Embryonic facial prominence (tissue), 1 donor: ENCODE measurements at regions not wholly inside any gene's neighbourhood (a gene's known extent, or its start where the extent isn't known, plus 50 kb on each side); places are given as distances from the start of the nearest gene placed in this dataset.

Source experiments
- DNase-seq: peaks from one replicate; pipeline ENCODE4 v3.0.0-alpha.2; 2016; ENCODE audit errors: extremely low spot score

DNA sequence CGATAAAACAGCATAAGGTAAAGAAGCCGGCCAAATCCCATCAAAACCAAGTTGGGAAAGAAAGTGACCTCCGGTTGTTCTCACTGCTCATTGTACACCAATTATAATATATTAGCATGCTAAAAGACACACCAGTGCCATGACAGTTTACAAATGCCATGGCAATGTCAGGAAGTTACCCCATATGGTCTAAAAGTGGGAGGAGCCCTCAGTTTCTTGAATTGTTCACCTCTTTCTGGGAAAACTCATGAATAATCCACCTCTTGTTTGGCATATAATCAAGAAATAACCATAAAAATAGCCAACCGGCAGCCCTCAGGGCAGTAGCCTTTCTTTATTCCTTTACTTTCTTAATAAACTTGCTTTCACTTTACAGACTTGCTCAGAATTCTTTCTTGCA lies 544.9 kb upstream of the SETBP1 start:
- no peak for DNase-seq

GRCh38 chr18:44136326-44136725 lies 544.4 kb upstream of the SETBP1 start:
- no peak for DNase-seq

GRCh38 chr18:44143072-44143471 lies 537.6 kb upstream of the SETBP1 start:
- DNase-seq = no peak

GRCh38 chr18:44149706-44150105 lies 531.0 kb upstream of the SETBP1 start:
- no peak for DNase-seq

GRCh38 chr18:44153981-44154380 lies 526.7 kb upstream of the SETBP1 start:
- no peak for DNase-seq

- peak; percentile 24 for DNase-seq
These were observed 524.6 kb upstream of the SETBP1 start for GRCh38 chr18:44156126-44156525.

DNA sequence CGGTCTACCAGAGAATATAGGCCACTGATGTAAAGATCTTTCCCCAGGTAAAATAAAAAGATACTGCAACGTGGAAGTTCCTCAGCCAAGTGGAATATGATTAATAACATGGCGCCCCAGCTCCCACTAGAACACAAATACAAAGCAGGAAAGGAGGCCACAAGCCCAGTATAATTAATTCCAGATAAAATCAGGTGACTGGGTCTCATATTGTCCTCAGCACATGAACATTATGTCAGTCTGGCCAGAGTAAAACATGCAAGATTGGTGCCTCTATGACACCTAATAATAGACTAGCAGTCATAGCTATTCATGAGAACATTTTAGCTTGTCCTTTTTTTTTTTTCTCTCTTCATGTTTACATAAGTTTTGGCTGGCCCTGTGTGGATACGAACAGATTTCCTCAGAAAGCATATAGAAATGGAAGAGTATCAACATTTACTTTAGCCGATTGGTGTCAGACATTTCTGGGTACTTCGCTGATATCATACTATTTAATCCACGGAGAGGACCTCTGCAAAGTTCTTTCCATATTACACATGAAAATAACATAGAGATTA lies 523.8 kb upstream of the SETBP1 start:
- no peak for DNase-seq

DNA sequence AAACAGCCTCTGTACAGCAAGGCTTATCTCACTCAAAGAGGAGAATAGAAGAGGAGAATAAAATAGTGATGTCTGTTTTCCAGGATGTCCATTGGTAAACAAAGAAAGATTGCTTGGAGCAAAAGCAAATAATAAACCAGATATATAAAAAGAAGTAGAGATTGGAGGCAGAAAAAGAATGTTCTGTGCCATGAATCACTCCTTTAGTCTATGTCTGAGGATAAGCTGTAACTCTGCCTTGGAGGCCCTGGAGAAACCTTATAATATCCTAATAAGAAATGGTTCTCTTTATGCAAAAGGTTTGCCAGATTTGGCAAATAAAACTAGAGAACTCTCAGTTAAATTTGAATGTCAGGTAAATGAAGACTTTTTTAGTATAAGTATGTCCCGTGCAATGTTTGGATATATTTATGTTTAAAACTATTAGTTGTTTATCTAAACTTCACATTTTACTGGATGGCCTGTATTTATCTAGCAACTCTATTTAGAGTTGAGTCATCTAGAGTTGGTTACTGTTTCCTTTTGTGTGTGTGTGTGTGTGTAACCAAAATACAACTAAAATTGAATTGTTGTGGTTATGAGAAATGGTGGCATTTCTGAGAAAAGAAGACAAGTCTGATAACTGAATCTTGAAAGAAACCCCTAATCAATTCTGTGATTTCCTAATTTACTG lies 510.3 kb upstream of the SETBP1 start:
- no peak for DNase-seq

DNA sequence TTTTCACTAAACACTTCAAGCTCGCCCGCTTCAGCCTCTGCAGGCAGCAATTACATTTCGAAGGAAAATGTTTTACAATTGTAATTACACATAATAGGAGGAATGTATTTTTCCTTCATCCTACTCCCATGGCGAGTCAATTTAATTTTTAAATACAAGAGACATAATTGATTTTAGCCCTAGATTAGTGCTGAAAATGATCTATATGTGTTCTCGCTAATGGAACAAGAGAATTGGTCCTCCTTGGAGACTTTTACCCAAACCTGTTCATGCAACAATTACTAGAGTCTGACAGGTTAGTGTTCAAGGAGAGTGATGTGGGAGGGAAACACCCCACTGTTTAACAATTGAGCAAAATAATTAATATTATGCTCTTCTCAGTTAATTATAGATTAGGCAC lies 509.4 kb upstream of the SETBP1 start:
- no peak for DNase-seq

- DNase-seq = no peak
These were observed 504.8 kb upstream of the SETBP1 start for GRCh38 chr18:44175891-44176290.

DNA sequence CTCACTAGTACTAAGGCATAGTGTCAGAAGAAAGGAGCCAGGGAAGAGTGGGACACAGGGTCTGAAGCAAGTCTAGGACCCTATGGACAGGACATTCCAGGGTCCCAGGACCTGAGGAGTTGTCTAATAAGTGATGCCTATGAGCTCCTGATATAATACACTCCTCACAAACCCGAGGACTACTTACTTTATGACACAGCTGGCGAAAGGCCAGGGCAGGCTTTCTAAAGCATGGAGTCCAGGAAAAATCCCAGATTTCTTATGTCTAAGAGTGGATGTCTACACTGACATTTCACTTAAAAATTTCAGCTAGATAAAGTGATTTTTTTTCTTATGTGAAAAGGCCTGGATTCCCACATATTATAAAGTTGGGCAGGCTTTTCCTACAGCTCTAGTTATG lies 502.2 kb upstream of the SETBP1 start:
- DNase-seq = no peak

DNA sequence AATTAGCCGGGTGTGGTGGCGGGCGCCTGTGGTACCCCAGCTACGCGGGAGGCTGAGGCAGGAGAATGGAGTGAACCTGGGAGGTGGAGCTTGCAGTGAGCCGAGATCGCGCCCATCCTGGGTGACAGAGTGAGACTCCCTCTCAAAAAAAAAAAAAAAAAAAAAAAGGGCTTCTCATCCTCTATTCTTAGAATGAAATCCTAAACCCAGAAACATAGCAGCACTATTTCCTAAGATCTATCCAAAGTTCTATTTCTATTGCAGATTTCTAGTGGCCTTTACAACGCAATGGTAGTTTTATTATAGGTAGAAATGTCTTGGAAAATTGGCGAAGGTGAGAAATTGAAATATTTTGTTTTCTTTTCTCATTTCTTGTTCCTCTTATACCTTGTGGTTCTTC lies 501.0 kb upstream of the SETBP1 start:
- no peak for DNase-seq

- DNase-seq = no peak
These were observed 500.0 kb upstream of the SETBP1 start for GRCh38 chr18:44180683-44181082.

DNA sequence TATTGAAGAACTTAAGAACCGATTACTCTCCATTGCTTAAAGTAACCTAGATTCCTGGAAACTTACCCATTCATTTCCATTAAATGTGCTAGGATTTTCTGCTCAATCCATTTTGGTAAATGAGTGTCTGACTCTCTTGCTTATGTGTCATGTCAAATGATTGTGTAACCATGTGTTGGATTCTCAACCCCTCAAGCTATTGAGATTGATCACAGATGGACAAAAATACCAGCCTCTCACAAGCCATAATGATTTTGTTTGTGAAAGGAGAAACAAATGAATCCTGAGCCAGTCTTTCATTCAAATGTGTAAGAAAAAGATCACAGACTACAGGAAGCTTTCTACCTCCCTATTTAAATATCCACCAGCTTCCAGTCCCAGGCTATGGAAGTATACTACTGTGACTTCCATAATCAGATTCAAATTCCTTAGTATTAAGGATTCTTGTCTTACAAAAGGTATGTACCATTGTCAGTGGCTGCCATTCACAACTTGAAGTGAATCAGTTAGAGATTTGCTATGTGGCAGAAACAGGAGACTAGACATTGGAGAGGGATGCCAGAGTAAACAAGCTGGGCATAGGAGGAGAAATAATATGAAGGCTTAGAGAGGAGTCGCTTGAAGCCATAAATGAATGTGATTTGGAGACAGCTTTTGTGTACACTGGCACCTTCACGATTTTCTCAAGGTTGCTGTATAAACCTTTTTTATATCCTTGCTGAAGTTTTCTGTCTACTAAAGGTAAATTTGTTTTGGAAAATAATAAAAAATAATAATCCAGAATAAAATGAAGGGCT lies 498.5 kb upstream of the SETBP1 start:
- no peak for DNase-seq

GRCh38 chr18:44186001-44186400 lies 494.7 kb upstream of the SETBP1 start:
- no peak for DNase-seq

DNA sequence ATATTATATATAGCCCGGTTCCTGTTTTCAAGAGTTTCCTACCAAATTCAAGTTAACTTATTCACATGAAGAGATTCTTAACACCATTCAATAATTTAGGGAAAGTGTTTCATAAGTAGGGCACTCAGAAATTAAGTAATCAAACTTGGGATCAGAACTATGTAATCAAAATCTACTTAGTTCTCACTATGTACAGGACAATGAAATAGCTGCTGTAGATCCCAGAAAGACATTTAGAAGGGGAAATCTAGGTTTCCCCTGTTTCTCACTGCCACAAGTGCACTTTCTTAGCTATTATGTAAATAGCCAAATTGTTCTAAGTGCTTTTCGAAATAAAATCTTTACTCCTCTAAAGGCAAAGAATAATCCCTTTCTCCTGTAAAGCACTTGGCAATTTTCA lies 493.6 kb upstream of the SETBP1 start:
- DNase-seq = no peak

GRCh38 chr18:44195394-44196140 lies 485.1 kb upstream of the SETBP1 start:
- DNase-seq = no peak

GRCh38 chr18:44197832-44198611 lies 482.7 kb upstream of the SETBP1 start:
- no peak for DNase-seq

DNA sequence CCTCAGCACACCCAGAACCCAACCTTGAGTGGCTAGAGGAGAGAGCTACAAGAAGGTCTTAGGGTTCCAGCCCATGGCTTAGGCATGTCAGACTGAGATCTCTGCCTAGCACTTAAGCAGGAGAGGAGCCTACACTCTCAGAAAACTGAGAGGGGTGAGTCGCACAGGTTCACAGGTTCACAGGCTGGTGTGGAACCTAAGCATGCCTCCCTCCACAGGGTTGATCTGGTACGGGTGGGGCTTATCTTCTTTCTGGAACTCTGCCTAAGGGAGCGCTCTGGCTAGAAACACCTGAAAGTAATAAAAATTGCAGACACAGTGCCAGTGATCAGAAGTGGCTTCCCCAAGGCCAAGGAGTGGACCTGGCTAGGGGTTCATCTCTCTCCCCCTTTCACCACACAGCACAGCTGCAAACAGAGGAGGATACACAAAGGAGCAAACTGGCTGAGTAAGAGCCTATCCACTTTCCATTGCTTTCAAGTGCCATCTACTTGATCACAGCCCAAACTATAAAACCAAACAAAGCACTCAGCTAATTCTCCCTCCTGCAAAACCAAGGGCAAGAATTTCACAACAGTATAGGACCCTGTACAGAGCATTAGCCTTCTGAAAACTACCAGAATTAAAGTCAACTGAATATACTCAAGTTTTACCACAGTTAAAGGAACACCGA lies 481.9 kb upstream of the SETBP1 start:
- DNase-seq = no peak

- no peak for DNase-seq
These were observed 467.4 kb upstream of the SETBP1 start for GRCh38 chr18:44213293-44213692.

GRCh38 chr18:44214396-44214795 lies 466.3 kb upstream of the SETBP1 start:
- DNase-seq = no peak
